ENCODE measurements at regions not wholly inside any gene's neighbourhood (a gene's known extent, or its start where the extent isn't known, plus 50 kb on each side); places are given as distances from the start of the nearest gene placed in this dataset.

DNA sequence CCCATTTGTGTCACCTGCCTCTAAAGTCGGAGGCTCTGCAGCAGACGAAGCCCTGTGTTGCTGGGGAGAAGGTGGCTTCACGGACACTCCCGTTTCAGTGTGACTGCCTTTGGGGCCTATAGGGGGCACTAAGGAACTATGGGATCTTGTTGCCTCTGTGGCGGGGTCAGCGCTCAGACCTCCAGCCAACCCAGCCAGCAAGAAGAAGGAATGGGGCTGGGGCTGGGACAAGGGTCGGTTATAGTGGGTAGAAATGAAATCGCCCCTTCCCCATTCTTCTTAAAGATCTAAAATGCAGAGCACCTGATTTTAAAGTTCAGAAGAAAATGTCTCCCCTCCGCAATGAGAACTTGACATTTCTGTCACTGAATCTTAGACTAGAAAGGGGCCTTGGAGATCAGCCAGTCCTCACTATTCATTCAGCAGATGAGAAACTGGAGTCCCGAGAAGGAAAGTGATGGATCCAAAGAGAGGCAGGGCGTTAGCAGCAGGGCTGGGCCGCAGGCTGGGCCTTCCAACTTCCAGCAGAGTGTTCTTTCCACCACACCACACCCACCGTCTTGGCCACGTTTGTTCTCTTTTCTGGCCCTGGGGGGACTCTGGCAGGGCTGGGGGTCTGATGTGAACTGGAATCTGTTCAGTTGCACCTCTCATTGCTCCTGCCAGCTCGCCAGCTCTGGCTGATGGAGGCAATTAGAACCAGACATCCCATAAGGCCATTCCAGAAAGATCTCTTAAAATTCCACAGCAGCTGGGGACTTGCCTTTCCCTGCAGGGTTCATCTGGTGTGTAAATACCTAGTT, 195.4 kb downstream of the OPA1 start:
- Histone ChIP-seq H3K27ac (ENCODE audit: low read depth, low read length) (no peak overlapping the region), H3K9ac (ENCODE audit: low read length) (no peak overlapping the region), H4K20me1 (ENCODE audit: insufficient read depth) (no peaks in the 10 kb centered on the region), H3K36me3 (ENCODE audit: control insufficient read depth in 1 of 2, insufficient read depth in 2 of 2, low read length in 2 of 2) (no peaks in the 10 kb centered on the region), H3K4me1 (ENCODE audit: control insufficient read depth in 1 of 2, insufficient read depth in 2 of 2, low read length in 2 of 2) (peaks cover 7 to 38% of the 10 kb centered on the region in 2 experiments), H3K79me2 (ENCODE audit: insufficient read depth, low read length) (no peaks in the 10 kb centered on the region), H3K9me2 (ENCODE audit: insufficient read depth) (no peaks in the 10 kb centered on the region), H2AFZ (ENCODE audit: low read depth, low read length, poor library complexity, severe bottlenecking) (peak overlapping the region; percentile 54), H3K4me3 (replicated peaks in 1 of 2; ENCODE audit: low read depth in 1 of 2, low read length in 2 of 2) (no peak overlapping the region), H3K4me2 (ENCODE audit: low read length) (peak overlapping the region; percentile 25), H3K9me3 (ENCODE audit: control insufficient read depth in 1 of 2, insufficient read depth in 1 of 2, low read depth in 1 of 2, low read length in 2 of 2) (no peaks in the 10 kb centered on the region), H3K27me3 (ENCODE audit: insufficient read depth, low read length) (peaks cover 18% of the 10 kb centered on the region; the same call in 1 of the 2 replicates)
- ChIA-PET RAD21 (ENCODE audit: low non-redundant PET in 1 of 2, low total read pairs in 2 of 2, uncharacterized antibody in 2 of 2, unreplicated experiment in 2 of 2) (interaction anchor here (0.6 to 1.5 kb wide), 2 partner anchors 215 to 328 kb away, joined by 3 to 5 read pairs; no protein-coding TSS in a partner anchor), CTCF (interaction anchor here (1.0 to 2.5 kb wide), 4 partner anchors 180 to 527 kb away, joined by 3 to 16 read pairs (median 3); no protein-coding TSS in a partner anchor), POLR2A (no interaction called here)
- BruUV-seq (replicated peaks), result no TSS peak
- intact Hi-C loops (cut with micrococcal nuclease), result loop anchor here (1.0 to 2.0 kb wide), 3 partner anchors 214 to 526 kb away; no protein-coding TSS in a partner anchor
- ATAC-seq, result peak; percentile 93
- peak; percentile 51 for DNase-seq (ENCODE audit: low read depth, low spot score)
- no peak for TF ChIP-seq ELF1 (IDR thresholded peaks at IDR 0.05; ENCODE audit: borderline replicate concordance, low read depth)
- no peak for TF ChIP-seq ZBTB33 (IDR thresholded peaks at IDR 0.05; ENCODE audit: extremely low read depth, insufficient replicate concordance, low read length)
- TF ChIP-seq ZNF274 (IDR thresholded peaks at IDR 0.05; ENCODE audit: low read depth, low read length), result no peak
- TF ChIP-seq SRF (IDR thresholded peaks at IDR 0.05; ENCODE audit: low read depth), result no peak
- TF ChIP-seq, protein P1, sequence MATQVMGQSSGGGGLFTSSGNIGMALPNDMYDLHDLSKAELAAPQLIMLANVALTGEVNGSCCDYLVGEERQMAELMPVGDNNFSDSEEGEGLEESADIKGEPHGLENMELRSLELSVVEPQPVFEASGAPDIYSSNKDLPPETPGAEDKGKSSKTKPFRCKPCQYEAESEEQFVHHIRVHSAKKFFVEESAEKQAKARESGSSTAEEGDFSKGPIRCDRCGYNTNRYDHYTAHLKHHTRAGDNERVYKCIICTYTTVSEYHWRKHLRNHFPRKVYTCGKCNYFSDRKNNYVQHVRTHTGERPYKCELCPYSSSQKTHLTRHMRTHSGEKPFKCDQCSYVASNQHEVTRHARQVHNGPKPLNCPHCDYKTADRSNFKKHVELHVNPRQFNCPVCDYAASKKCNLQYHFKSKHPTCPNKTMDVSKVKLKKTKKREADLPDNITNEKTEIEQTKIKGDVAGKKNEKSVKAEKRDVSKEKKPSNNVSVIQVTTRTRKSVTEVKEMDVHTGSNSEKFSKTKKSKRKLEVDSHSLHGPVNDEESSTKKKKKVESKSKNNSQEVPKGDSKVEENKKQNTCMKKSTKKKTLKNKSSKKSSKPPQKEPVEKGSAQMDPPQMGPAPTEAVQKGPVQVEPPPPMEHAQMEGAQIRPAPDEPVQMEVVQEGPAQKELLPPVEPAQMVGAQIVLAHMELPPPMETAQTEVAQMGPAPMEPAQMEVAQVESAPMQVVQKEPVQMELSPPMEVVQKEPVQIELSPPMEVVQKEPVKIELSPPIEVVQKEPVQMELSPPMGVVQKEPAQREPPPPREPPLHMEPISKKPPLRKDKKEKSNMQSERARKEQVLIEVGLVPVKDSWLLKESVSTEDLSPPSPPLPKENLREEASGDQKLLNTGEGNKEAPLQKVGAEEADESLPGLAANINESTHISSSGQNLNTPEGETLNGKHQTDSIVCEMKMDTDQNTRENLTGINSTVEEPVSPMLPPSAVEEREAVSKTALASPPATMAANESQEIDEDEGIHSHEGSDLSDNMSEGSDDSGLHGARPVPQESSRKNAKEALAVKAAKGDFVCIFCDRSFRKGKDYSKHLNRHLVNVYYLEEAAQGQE (IDR thresholded peaks at IDR 0.05; ENCODE audit: low read depth), result no peak
- peak; percentile 99 for TF ChIP-seq RAD21 (IDR thresholded peaks at IDR 0.05; ENCODE audit: low read depth)
- TF ChIP-seq CEBPB (IDR thresholded peaks at IDR 0.05; ENCODE audit: low read depth), result no peak
- no peak for TF ChIP-seq EZH2 (IDR thresholded peaks at IDR 0.05)
- no peak for TF ChIP-seq TCF7L2 (IDR thresholded peaks at IDR 0.05; ENCODE audit: borderline replicate concordance, extremely low read depth, insufficient read depth, insufficient read length)
- no peak for TF ChIP-seq FOSL1 (IDR thresholded peaks at IDR 0.05; ENCODE audit: low read depth)
- TF ChIP-seq CBX3 (IDR thresholded peaks at IDR 0.05; ENCODE audit: low read depth), result no peak
- TF ChIP-seq YY1 (IDR thresholded peaks at IDR 0.05; ENCODE audit: extremely low read depth, insufficient replicate concordance, low read depth, low read length), result peak; percentile 41
- TF ChIP-seq, protein P2, sequence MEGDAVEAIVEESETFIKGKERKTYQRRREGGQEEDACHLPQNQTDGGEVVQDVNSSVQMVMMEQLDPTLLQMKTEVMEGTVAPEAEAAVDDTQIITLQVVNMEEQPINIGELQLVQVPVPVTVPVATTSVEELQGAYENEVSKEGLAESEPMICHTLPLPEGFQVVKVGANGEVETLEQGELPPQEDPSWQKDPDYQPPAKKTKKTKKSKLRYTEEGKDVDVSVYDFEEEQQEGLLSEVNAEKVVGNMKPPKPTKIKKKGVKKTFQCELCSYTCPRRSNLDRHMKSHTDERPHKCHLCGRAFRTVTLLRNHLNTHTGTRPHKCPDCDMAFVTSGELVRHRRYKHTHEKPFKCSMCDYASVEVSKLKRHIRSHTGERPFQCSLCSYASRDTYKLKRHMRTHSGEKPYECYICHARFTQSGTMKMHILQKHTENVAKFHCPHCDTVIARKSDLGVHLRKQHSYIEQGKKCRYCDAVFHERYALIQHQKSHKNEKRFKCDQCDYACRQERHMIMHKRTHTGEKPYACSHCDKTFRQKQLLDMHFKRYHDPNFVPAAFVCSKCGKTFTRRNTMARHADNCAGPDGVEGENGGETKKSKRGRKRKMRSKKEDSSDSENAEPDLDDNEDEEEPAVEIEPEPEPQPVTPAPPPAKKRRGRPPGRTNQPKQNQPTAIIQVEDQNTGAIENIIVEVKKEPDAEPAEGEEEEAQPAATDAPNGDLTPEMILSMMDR (IDR thresholded peaks at IDR 0.05 in 2 of 3, conservative IDR thresholded peaks at IDR 0.05 in 1 of 3; ENCODE audit: borderline replicate concordance in 1 of 3, insufficient read depth in 1 of 3, low read depth in 2 of 3, low read length in 2 of 3), result peak; percentile 67 to 93 (median 90); a peak in 5 of 6 replicates
- TF ChIP-seq POLR2A (IDR thresholded peaks at IDR 0.05; ENCODE audit: borderline replicate concordance, extremely low read depth, insufficient read depth, insufficient read length), result no peak
- TF ChIP-seq MAX (IDR thresholded peaks at IDR 0.05), result no peak
- no peak for TF ChIP-seq POLR2AphosphoS5 (IDR thresholded peaks at IDR 0.05; ENCODE audit: low read depth, low read length)
- TF ChIP-seq SP1 (IDR thresholded peaks at IDR 0.05; ENCODE audit: low read depth), result no peak
- no peak for TF ChIP-seq EGR1 (IDR thresholded peaks at IDR 0.05; ENCODE audit: low read depth)
- TF ChIP-seq JUND (IDR thresholded peaks at IDR 0.05), result no peak
